OCI-LY1 (cell line): ENCODE measurements at regions not wholly inside any gene's neighbourhood (a gene's known extent, or its start where the extent isn't known, plus 50 kb on each side); places are given as distances from the start of the nearest gene placed in this dataset.

Experiments used
- H2AFZ ChIP-seq: fragments of 200-600 bp; sonication (generic), shearing (Covaris generic); 2 replicates; pipeline ENCODE4 v1.6.0; 2014; ENCODE audit warnings: antibody characterized with exemption, mild to moderate bottlenecking, low read length
- H3F3A ChIP-seq: fragments of 200-600 bp; sonication (generic), shearing (Covaris generic); 2 replicates; pipeline ENCODE4 v1.6.0; 2014; ENCODE audit warnings: mild to moderate bottlenecking, antibody characterized with exemption, low read length, moderate library complexity; ENCODE audit not compliant: insufficient read depth
- H3K27ac ChIP-seq: fragments of 200-600 bp; sonication (generic); 2 replicates; pipeline ENCODE4 v1.5.1; 2014; ENCODE audit warnings: low read length, mixed run types, mild to moderate bottlenecking, low read depth; ENCODE audit not compliant: poor library complexity, severe bottlenecking
- H3K27me3 ChIP-seq: fragments of 200-600 bp; sonication (generic); 2 replicates; pipeline ENCODE4 v1.6.0; 2014; ENCODE audit warnings: antibody characterized with exemption, mild to moderate bottlenecking, low read length, moderate library complexity; ENCODE audit not compliant: insufficient read depth
- H3K36me3 ChIP-seq: fragments of 200-600 bp; sonication (generic); 2 replicates; pipeline ENCODE4 v1.6.1; 2014; ENCODE audit warnings: mild to moderate bottlenecking, antibody characterized with exemption, low read length, moderate library complexity, mixed read lengths; ENCODE audit not compliant: insufficient read depth
- H3K4me1 ChIP-seq: fragments of 200-600 bp; sonication (generic); 2 replicates; pipeline ENCODE4 v1.5.1; 2014; ENCODE audit warnings: mild to moderate bottlenecking, low read length, moderate library complexity; ENCODE audit not compliant: insufficient read depth, severe bottlenecking
- H3K4me2 ChIP-seq: fragments of 200-600 bp; sonication (generic), shearing (Covaris generic); 2 replicates; pipeline ENCODE4 v1.6.1; 2014; ENCODE audit warnings: low read length
- H3K4me3 ChIP-seq: fragments of 200-600 bp; sonication (generic); 2 replicates; pipeline ENCODE4 v1.5.1; 2014; ENCODE audit warnings: low read length, low read depth, mild to moderate bottlenecking, mixed read lengths; ENCODE audit not compliant: poor library complexity, severe bottlenecking
- H3K79me2 ChIP-seq: fragments of 200-600 bp; shearing (Covaris generic); 2 replicates; pipeline ENCODE4 v1.6.1; 2016; ENCODE audit warnings: mixed run types, low read length, mixed read lengths; ENCODE audit not compliant: insufficient read depth
- H3K9ac ChIP-seq: fragments of 200-600 bp; sonication (generic), shearing (Covaris generic); 2 replicates; pipeline ENCODE4 v1.6.1; 2014; ENCODE audit warnings: mild to moderate bottlenecking, low read length, mixed read lengths
- H3K9me2 ChIP-seq: fragments of 200-600 bp; sonication (generic), shearing (Covaris generic); 2 replicates; pipeline ENCODE4 v1.6.1; 2014; ENCODE audit warnings: low read depth, mild to moderate bottlenecking, low read length, mixed read lengths
- H3K9me3 ChIP-seq: fragments of 200-600 bp; shearing (Covaris generic); 2 replicates; pipeline ENCODE4 v1.6.1; 2014; ENCODE audit warnings: low read length, mixed read lengths
- H4K20me1 ChIP-seq: fragments of 200-600 bp; sonication (generic), shearing (Covaris generic); 2 replicates; pipeline ENCODE4 v1.6.0; 2016; ENCODE audit warnings: mild to moderate bottlenecking, low read length; ENCODE audit not compliant: insufficient read depth
- EZH2 ChIP-seq: fragments of 200-600 bp; sonication (generic), shearing (Covaris generic); IDR thresholded peaks from 2 replicates; pipeline ENCODE4 v1.8.0; 2017; ENCODE audit warnings: borderline replicate concordance, mixed run types, mild to moderate bottlenecking, antibody characterized with exemption, low read length, moderate library complexity, mixed read lengths
- TF ChIP-seq, protein P1 (sequence below): fragments of 200-600 bp; sonication (generic), shearing (Covaris generic); IDR thresholded peaks from 2 replicates; pipeline ENCODE4 v1.5.1; 2017; ENCODE audit warnings: mild to moderate bottlenecking, antibody characterized with exemption, low read length, moderate library complexity, mixed read lengths

DNA sequence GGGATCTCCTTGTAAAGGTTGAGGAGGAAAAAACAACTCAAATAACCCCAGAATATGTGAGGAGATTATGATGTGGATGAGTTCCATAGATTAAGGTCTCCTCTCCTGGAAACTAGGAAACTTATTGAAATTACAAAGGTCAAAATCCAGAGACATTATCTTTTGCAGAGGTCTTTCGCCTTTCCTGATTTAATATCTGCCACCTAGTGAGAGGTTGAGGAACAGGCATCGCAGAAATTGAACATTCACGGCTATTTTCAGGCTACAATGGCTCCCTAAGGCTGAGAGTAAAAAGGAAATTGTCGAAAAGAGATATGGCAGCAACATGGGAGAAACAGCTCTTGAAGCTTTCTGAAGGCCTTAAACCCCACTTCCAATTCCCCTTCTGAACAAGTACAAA is 127.5 kb upstream of the PLCXD3 start:
- Histone ChIP-seq H3K9me2 (no peaks in the 10 kb centered on the region), H3K79me2 (no peaks in the 10 kb centered on the region), H3K4me1 (no peaks in the 10 kb centered on the region), H3K27me3 (no peaks in the 10 kb centered on the region), H3K36me3 (no peaks in the 10 kb centered on the region), H4K20me1 (no peaks in the 10 kb centered on the region), H3K9ac (no peak overlapping the region), H3K4me3 (no peak overlapping the region), H3K27ac (no peak overlapping the region), H3F3A (no peaks in the 10 kb centered on the region), H3K9me3 (no peaks in the 10 kb centered on the region), H2AFZ (no peak overlapping the region), H3K4me2 (no peak overlapping the region)
- TF ChIP-seq, protein P1, sequence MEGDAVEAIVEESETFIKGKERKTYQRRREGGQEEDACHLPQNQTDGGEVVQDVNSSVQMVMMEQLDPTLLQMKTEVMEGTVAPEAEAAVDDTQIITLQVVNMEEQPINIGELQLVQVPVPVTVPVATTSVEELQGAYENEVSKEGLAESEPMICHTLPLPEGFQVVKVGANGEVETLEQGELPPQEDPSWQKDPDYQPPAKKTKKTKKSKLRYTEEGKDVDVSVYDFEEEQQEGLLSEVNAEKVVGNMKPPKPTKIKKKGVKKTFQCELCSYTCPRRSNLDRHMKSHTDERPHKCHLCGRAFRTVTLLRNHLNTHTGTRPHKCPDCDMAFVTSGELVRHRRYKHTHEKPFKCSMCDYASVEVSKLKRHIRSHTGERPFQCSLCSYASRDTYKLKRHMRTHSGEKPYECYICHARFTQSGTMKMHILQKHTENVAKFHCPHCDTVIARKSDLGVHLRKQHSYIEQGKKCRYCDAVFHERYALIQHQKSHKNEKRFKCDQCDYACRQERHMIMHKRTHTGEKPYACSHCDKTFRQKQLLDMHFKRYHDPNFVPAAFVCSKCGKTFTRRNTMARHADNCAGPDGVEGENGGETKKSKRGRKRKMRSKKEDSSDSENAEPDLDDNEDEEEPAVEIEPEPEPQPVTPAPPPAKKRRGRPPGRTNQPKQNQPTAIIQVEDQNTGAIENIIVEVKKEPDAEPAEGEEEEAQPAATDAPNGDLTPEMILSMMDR = peak; percentile 39; the same call in 1 of the 2 replicates
- no peak for TF ChIP-seq EZH2

DNA sequence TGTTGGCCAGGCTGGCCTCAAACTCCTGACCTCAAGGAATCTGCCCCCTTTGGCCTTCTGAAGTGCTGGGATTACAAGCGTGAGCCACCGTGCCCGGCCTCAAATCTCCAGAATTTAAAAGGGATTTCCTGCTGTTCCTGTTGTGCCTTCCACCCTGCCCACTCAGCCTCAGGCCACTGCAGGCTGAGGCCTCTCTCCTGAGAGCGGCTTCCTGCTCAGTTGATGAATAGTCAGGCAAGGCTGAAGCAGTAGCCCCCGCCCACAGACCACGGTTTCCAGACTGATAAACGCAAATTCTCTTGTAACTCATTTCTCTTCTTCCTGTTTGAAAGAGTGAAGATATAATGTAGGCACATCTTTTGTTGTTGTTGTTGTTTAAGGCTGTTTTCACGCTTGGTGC is 127.0 kb upstream of the PLCXD3 start:
- no peak overlapping the region for H3K4me2 ChIP-seq
- no peaks in the 10 kb centered on the region for H3K36me3 ChIP-seq
- no peaks in the 10 kb centered on the region for H4K20me1 ChIP-seq
- H3K79me2 ChIP-seq = no peaks in the 10 kb centered on the region
- no peak overlapping the region for H3K4me3 ChIP-seq
- no peaks in the 10 kb centered on the region for H3F3A ChIP-seq
- no peaks in the 10 kb centered on the region for H3K27me3 ChIP-seq
- H3K9me2 ChIP-seq = no peaks in the 10 kb centered on the region
- H3K9me3 ChIP-seq = no peaks in the 10 kb centered on the region
- H3K4me1 ChIP-seq = no peaks in the 10 kb centered on the region
- TF ChIP-seq, protein P1 = no peak
- TF ChIP-seq EZH2 = no peak
- no peak overlapping the region for H3K27ac ChIP-seq
- H3K9ac ChIP-seq = no peak overlapping the region
- no peak overlapping the region for H2AFZ ChIP-seq

DNA sequence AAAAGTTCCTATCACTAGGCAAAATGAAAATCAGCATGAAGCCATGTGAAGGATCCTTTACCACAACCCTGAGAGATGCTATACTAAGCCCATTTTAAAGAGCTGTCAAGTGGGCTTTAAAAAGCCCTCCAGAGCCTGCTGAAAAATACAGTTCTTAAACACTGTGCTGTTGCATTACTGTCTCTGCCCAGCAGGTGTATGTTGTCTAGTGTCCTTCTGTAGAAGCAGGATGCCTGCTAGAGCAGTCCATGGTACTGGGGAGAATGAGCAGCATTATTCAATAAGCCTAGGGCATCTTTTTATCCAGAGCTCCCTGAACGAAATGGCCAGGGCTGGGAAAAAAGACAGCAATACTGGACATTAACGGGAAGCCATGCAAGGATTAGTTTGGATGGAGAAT is 126.2 kb upstream of the PLCXD3 start:
- Histone ChIP-seq H4K20me1 (no peaks in the 10 kb centered on the region), H3K4me2 (no peak overlapping the region), H3K27ac (no peak overlapping the region), H3K27me3 (no peaks in the 10 kb centered on the region), H3K36me3 (no peaks in the 10 kb centered on the region), H3K4me3 (no peak overlapping the region), H3K9ac (no peak overlapping the region), H3K9me3 (no peaks in the 10 kb centered on the region), H3K4me1 (no peaks in the 10 kb centered on the region), H3K79me2 (no peaks in the 10 kb centered on the region), H2AFZ (no peak overlapping the region), H3K9me2 (no peaks in the 10 kb centered on the region), H3F3A (no peaks in the 10 kb centered on the region)
- TF ChIP-seq, protein P1 = peak; percentile 26; the same call in 1 of the 2 replicates
- no peak for TF ChIP-seq EZH2
